ENCODE measurements at regions not wholly inside any gene's neighbourhood (a gene's known extent, or its start where the extent isn't known, plus 50 kb on each side); places are given as distances from the start of the nearest gene placed in this dataset.

DNA sequence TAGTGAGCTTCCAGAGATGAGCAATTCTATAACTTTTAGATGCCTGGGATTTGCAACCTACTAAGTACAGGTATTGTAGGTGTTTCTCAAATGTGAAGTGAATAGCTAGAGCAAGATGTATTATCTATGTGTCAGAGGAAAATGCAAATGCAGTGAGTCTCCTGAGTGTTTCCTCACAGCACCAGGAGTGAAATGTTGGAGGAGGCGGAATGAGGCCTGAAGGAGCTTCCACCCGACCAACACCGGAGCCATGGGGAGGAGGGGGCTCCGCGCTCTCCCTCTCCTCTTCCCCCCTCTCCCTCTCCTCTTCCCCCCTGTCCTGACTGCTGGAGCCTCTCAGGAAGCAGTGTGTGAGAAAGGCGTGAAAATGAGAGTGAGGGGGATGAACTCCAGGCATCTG lies 79.9 kb upstream of the RNF32 start:
- no peak overlapping the region for H3K27ac ChIP-seq
- TF ChIP-seq CTCF (conservative IDR thresholded peaks at IDR 0.05), result no peak
- TF ChIP-seq ZFX (IDR thresholded peaks at IDR 0.05), result no peak

GRCh38 chr7:156560075-156560474 lies 80.5 kb upstream of the RNF32 start:
- no peak overlapping the region for H3K27ac ChIP-seq
- TF ChIP-seq CTCF (conservative IDR thresholded peaks at IDR 0.05) (peak; percentile 77), ZFX (IDR thresholded peaks at IDR 0.05) (no peak)

DNA sequence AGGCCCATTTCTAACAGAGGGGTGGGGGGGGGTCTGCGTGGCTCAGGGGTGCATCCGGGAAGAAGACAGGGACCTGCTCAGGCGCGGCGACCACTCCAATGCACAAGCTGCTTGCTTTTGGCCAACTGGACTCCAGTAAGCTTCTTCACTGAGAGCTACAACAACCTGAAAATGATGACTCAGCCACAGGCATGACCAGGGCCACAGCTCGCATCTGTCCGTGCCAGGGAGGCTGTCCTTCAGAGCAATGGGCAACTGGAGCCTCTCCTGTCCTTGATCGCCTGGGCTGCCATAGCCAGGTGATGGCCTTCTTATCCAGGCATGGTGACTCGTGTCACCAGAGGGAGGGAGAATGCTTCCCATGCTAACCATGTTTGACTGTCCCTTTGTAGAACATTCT lies 81.6 kb upstream of the RNF32 start:
- TF ChIP-seq ZFX (IDR thresholded peaks at IDR 0.05) (no peak), CTCF (conservative IDR thresholded peaks at IDR 0.05) (no peak)

DNA sequence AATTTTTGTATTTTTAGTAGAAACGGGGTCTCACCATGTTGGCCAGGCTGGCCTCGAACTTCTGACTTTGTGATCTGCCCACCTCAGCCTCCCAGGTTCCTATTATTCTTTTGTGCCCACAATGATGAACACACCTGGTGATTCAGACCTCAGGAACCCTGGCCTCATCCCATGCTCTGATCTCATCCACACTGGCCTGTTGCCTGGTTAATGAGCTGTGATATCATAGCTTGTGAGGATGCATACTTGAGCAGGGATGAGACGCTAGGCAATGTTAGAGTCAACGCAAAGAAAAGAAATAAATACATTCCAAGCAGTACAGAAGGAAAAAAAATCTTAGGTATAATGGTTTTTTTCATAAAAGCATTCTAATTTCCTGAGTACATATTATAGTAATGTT lies 82.4 kb upstream of the RNF32 start:
- no peak overlapping the region for H3K27ac ChIP-seq
- TF ChIP-seq ZFX (IDR thresholded peaks at IDR 0.05) (no peak), CTCF (conservative IDR thresholded peaks at IDR 0.05) (no peak)

More for the DNA sequence above, 81.6 kb upstream of the RNF32 start:
- H3K27ac ChIP-seq, result no peak overlapping the region

DNA sequence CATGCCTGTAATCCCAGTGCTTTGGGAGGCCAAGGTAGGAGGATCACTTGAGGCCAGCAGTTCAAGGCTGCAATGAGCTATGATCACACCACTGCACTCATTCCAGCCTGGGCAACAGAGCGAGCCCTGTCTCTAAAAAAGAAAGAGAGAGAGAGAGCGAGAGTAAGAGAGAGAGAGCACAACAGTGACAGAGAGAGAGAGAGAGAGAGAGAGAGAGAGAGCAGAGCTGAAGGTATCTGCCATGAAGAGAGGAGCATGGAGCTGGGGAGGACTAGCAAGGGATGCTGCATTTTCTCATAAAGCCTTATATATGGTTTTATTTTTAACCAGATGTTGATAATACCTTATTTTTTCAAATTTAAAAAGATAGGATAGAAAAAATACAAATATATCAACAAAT lies 84.5 kb upstream of the RNF32 start:
- no peak overlapping the region for H3K27ac ChIP-seq
- TF ChIP-seq ZFX (IDR thresholded peaks at IDR 0.05) (no peak), CTCF (conservative IDR thresholded peaks at IDR 0.05) (no peak)

DNA sequence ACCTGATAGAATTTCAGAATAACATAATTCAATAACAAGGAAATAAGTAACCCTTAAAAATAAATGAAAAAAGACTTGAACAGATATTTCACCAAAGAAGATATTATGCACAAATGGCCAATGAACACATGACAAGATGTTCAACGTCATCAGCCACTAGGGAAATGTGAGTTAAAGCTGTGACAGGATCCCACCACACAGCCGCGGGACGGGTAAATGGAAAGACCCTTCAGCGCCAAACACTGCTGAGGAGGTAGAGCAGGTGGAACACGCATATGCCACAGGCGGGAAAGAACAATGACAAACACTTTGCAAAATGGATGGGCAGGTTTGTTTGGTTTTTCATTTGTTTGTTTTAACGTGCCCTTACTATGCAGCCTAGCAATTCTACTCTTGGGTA lies 86.1 kb upstream of the RNF32 start:
- H3K27ac ChIP-seq, result no peak overlapping the region
- TF ChIP-seq ZFX (IDR thresholded peaks at IDR 0.05) (no peak), CTCF (conservative IDR thresholded peaks at IDR 0.05) (no peak)

DNA sequence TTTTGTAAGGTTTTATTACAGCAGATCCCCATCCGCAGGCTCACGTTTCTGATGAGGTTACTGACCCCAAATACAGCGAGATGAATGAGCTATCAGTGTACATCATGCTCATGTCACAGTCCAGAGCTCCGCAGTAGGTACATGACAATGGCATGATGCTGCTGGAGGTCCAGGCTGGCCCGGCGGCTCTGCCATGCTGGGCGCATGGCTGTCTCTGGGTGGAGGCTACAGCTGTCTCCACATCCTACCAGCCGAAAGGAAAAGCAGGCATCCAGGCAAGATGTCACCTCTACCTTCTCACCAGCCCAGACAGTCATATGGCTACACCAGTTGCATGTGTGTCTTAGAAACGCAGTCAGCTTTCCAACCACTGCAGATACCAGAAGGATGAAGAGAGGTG lies 90.9 kb upstream of the RNF32 start:
- H3K27ac ChIP-seq, result no peak overlapping the region
- TF ChIP-seq CTCF (conservative IDR thresholded peaks at IDR 0.05) (no peak), ZFX (IDR thresholded peaks at IDR 0.05) (no peak)

Measured in C4-2B (cell line).